Stimulated activated CD4-positive, alpha-beta T cell treated with anti-CD3 and anti-CD28 coated beads, Interleukin-1b, Interleukin-23, amount 100 ng/mL, for 48 hours (primary cell): ENCODE measurements at regions not wholly inside any gene's neighbourhood (a gene's known extent, or its start where the extent isn't known, plus 50 kb on each side); places are given as distances from the start of the nearest gene placed in this dataset.
"Not testable (repeated sequence)": the region's sequence is repeated elsewhere in the genome, so short reads cannot be mapped to it uniquely, and the experiment has no call there.

Source experiments
- DNase-seq: peaks from one replicate; pipeline ENCODE4 v3.0.0-alpha.2; 2020

GRCh38 chrX:130552444-130553073 lies 150.8 kb downstream of the RBMX2 start:
- no peak for DNase-seq

- DNase-seq = no peak
These were observed 153.6 kb downstream of the RBMX2 start for GRCh38 chrX:130555341-130555740.

DNA sequence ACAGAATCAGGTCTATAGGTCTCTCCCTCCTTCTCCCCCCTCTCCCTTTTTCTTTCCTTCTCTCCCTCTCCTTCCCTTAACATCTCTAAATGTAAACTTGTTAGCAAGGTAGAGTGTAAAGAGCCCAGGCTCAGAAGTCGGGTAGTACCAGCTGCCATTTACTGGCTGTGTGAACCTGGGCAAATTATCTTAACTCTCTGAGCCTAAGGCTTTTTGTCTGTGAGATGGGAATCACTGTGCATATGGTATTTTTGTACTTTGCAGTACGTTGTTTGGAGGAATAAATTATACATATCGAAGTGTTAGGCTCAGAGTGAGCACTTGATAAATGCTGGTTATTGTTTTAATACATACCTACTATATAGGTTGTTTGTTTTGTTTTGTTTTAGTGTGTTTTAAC lies 154.0 kb downstream of the RBMX2 start:
- no peak for DNase-seq

DNA sequence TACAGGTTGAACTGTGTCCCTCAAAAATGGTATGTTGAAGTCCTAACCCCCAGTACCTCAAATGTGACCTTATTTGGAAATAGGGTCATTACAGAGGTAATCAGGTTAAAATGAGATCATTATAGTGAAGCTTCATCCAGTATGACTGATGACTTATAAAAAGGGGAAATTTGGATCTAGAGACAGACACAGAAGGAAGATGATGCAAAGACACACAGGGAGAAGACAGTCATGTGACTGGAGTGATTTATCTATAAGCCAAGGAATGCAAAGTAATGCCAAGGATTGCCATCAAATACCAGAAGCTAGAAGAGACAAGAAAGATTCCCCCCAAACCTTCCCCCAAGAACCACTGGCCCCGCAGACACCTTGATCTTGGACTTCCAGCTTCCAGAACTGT lies 155.2 kb downstream of the RBMX2 start:
- no peak for DNase-seq

GRCh38 chrX:130560544-130560943 lies 158.8 kb downstream of the RBMX2 start:
- DNase-seq = no peak

DNA sequence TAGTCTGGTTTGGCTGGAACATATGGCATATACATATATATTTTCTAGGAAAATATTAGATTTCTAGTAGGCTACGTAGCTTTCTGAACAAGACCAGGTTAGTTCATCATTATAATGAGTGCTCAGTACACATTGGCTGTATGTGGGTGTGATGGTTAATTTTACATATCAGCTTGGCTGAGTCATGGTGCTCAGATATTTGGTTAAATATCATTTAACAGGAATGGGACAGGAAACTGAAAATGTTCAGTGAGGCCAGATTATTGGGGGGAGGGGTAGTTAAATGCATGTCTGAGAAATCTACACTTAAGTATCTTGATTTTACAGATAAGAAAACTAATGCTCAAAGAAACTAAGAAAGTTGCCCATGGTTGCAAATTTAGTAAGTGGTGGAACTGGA lies 160.1 kb downstream of the RBMX2 start:
- DNase-seq = no peak

GRCh38 chrX:130563476-130563875 lies 161.7 kb downstream of the RBMX2 start:
- DNase-seq = no peak

DNA sequence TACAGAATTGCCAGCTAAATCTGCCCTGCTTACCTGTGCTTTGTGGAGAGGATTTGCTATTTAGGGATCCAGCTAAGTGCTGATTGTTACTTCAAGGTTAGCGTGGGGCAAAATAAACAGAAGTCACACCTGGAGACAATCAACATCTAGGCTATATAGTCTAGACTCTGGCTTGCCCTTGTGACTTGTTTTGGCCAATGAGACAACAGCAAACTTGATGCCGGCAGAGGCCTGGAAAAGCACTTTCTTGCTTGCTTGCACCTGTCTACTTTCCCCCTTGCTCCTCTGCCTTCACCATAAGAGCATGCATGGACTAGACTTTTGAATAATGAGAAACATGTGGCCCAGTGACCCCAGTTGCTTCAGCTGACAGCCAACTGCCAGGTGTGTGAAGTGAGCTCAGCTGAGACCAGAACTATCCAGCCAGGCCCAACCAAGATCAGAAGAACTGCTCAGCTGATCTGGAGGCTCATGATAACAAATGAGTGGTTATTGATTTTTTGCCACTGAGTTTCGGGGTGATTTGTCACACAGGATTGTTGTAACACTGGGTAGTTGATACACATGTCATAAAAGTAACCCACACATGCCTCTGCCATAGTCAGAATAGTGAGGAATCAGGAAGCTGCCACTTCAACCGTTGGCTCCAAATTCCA lies 164.4 kb downstream of the RBMX2 start:
- no peak for DNase-seq

DNA sequence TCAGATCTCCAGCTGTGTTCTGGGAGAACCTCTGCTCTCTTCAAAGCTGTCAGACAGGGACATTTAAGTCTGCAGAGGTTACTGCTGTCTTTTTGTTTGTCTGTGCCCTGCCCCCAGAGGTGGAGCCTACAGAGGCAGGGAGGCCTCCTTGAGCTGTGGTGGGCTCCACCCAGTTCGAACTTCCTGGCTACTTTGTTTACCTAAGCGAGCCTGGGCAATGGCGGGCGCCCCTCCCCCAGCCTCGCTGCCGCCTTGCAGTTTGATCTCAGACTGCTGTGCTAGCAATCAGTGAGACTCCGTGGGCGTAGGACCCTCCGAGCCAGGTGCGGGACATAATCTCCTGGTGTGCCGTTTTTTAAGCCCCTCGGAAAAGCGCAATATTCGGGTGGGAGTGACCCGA lies 171.2 kb downstream of the RBMX2 start:
- DNase-seq = not testable (repeated sequence)
